Hematopoietic multipotent progenitor cell treated with erythropoietin and hydrocortisone succinate and interleukin-3 and kit ligand, for 17 days (in vitro differentiated cells): ENCODE measurements at regions not wholly inside any gene's neighbourhood (a gene's known extent, or its start where the extent isn't known, plus 50 kb on each side); places are given as distances from the start of the nearest gene placed in this dataset.
"Not testable (repeated sequence)": the region's sequence is repeated elsewhere in the genome, so short reads cannot be mapped to it uniquely, and the experiment has no call there.

Experiments used
- DNase-seq: peaks from one replicate; pipeline ENCODE4 v3.0.0-alpha.2; 2015; ENCODE audit warnings: low spot score

DNA sequence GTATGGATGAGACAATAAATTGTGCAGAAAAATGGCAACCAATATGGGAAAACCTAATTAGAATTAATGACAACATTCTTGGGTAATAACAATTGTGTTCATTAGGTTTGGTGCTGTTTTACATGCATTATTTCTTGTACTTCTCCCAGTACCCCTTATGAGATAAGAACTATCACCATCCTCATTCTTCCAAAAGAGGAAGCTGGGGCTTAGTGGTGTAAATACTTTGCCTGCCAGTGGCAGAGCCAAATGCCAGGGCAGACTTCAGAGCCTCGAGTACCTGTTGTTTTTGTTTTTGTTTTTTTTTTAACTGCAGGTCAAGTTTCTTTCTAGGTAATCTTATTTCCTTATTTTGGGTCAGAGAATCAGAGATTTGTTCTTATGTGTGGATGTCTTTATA lies 206.4 kb downstream of the RHOU start:
- no peak for DNase-seq

DNA sequence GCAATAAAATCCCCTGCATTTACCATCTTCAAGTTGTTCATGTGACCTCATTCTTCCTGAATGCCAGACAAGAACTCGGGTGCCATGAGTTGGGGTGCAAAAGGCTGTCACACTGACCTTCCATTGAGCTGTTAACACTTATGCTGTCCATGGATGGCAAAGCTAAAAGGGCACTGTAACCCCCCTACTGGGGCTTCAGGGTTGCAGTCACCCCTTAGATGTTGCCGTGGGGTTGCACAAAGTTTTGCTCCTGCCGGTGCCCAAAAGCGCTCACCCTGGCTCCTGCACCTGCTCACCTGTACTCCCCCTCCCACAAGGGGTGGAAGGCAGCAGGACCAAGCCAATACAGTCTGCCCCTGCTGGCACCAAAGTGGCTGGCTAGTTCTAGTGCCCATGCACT lies 208.2 kb downstream of the RHOU start:
- DNase-seq: no peak

DNA sequence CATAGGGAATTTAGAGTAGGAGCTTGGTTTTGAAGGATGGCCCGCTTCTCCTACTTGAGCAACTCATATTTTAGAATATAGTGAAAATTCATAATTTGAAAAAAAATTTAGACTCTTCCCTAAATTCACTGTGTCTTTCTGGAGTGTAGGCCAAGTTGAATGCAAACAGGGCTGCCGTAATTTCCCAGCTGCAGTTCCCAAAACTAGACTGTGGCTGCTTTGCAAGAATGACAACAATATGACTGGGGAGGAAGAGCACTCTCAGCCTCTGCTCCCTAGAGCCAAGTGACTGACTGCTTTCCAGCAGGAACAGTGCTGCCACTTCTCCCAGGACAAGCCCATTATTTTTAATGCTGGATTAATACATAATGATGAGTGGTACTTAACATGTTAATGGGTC lies 209.0 kb downstream of the RHOU start:
- DNase-seq: no peak

DNA sequence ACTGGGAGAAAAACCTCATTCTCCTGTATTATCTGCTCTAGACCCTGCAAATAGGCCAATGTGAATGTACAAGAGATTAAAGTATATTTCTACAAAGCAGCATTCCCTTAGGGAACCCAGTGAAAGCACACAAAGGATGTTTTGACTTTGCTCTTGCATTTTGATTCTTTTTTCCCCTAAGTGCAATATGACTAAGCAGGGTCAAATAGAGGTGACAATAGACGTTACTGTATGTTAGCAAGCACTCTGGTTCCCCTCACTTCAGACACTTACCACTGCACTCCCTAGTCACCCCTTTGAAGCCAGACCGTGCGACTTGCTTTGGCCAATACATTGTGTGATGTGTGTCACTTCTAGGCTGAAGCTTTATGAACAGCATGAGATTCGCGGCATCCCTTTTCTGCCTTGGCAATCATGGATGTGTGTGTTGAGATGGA lies 209.7 kb downstream of the RHOU start:
- DNase-seq: no peak

DNA sequence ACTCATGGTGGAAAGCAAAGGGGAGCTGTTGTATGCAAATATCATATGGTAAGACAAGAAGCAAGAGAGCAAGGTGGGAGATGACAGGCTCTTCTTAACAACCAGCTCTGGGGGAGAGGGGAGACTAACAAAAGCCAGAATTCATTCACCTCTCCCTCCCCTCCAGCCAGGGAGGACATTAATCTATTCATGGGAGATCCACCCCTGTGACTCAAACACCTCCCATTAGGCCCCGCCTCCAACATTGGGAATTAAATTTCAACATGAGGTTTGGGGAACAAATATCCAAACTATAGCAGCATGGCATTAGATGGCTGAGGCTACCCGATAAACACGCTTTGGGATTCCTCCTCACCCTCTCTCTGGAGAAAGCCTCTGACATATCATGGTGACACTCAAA lies 210.6 kb downstream of the RHOU start:
- DNase-seq: no peak

DNA sequence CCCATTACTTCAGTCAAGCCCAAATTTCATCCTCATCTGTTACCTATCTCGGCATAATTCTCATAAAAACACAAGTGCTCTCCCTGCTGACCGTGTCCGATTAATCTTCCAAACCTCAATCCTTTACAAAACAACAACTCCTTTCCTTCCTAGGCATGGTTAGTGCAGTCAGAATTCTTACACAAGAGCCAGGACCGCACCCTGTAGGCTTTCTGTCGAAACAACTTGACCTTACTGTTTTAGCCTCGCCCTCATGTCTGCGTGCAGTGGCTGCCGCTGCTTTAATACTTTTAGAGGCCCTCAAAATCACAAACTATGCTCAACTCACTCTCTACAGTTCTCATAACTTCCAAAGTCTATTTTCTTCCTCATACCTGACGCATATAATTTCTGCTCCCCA lies 214.3 kb downstream of the RHOU start:
- not testable (repeated sequence) for DNase-seq

DNA sequence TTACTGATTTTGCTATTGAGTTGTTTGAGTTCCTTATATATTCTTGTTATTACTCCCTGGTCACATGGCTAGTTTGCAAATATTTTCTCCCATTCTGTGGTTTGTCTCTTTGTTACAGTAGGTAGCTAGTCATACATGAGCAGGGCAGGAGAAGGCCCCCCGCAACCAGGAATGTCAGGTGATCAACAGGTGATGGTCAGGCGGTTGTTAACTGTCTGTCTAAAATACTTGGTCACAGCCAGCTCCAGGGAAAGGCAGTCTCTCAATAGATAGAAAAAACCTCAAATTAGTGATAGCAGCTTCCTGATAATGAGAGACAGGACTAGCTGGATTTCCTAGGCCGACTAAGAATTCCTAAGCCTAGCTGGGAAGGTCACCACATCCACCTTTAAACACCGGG lies 217.9 kb downstream of the RHOU start:
- DNase-seq: no peak

DNA sequence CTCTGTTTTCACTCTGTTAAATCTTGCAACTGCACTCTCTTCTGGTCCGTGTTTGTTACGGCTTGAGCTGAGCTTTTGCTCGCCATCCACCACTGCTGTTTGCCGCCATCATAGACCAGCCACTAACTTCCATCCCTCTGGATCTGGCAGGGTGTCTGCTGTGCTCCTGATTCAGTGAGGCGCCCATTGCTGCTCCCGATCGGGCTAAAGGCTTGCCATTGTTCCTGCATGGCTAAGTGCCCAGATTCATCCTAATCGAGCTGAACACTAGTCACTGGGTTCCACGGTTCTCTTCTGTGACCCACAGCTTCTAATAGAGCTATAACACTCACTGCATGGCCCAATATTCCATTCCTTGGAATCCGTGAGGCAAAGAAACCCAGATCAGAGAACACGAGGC lies 218.5 kb downstream of the RHOU start:
- not testable (repeated sequence) for DNase-seq

DNA sequence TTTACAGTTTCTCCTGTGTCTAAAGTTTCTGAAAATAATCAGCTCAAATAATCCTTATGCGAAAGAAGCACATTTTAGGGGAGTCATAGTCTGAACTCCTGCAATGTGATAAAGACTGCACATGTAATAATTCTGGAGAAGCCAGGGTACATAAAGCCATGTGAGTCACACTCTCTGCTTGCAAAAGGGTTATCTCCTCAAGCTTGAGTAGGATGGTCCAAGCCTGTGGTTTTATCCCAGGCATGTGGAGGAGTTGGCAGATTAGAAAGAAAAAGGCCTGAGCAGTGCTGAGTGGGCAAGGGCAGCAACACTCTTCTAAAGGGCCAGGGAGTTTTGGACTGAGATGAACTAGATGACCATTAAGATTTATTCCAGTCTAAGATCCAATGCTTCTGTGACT lies 220.4 kb downstream of the RHOU start:
- no peak for DNase-seq

DNA sequence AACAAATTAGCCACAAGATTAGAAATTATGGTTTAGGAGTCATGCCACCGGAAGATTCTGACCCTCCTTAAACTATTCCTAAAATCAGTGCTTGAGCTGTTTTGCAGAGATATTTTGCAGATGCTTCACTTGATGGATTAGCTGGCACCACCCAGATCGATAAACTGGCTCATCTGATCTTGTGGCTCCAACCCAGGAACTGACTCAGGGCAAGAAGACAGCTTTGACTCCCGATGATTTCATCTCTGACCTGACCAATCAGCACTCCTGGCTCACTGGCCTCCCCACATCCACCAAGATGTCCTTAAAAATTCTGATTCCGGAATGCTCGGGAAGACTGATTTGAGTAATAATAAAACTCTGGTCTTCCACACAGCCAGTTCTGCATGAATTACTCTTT lies 221.6 kb downstream of the RHOU start:
- DNase-seq: no peak

DNA sequence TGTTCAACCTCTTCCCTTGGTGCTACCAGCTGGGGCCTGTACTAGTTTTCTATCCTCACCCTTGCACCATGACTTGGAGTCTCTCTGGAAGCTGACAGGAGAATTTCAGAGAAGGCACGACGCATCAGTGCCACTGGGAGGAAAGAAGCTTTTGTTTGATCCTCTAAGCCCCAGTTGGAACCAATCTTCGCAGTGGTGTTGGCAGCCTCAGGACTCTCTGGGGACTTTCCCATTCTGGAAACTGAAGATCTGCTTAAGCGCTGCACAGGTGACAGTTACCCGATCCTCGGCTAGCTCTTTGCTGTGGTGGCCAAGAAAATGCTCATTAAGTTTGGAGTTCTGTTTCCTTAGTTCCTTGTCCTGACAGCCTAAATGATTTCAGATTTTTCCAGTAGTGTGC lies 222.3 kb downstream of the RHOU start:
- no peak for DNase-seq

DNA sequence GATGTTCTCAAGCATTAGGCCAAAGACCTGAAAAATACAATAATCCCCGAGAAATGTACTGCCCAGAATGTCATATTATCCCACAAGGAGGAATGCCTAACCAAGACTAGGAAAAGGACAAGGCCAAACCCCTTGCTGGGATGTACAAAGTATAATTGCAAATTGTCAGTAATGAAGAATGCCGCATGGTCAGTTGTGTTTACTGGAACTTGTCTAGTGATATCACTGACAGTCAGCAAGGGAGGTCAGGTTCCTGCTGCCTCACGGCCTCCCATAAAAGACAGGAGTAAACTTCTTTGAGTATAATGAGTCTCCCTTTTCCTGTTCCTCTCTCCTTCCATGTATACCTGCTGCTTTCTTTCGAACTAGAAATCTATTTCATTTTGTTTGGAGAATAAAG lies 222.8 kb downstream of the RHOU start:
- no peak for DNase-seq

DNA sequence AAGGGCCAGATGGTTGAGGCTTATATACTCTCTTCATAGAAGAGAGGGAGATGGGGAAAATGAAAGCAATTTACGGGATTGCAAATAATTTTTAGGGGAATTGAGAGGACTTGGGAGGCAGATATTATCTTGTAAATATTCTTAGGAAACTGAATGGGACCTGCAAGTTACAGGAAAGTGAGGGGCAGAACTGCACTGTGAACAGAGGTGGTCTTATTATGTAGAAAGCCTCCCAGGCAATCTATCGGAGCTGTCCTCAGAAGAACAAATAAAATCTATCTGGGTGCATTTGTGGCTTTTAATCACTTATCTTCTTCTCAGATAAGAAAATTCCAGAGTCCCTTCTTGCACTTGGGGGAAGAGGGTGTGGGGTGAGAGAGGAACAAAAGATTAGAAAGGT lies 223.5 kb downstream of the RHOU start:
- no peak for DNase-seq

DNA sequence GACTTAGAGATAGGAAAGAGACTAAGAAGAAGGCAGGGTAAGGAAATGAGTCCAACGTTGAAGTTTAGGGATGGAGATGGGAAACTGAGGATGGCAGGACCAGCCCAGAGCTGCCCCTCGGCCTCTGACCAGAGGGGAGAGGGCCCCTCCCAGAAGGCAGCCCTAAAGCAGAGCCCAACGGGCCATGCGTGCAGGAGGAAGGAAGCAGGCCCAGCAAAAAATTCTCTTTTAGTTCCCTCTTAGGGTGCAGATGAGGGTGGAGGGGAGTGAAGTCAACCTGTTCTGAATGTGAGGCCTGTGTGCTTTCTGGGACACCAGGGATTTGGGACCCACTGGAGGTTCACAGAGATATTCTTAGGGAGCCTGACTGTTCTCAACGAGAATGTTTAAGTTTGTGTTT lies 225.4 kb downstream of the RHOU start:
- no peak for DNase-seq

DNA sequence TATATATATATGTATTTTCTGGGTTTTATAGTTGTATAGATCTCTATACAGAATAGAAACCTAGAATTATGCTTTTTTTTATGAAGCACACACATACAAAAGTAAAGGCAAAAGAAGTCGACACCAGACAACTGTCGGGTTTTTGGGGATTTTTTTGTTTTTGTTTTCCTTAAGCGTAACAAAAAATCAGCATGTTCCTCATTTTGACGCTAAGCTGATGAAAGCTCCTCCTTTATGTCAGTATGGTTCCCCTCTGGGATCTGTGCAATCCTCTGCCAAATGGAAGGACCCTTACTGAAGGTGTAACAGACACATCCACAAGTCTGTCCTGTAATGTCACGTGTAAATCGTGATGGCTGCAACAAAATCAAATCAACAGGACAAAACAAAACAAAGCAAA lies 226.2 kb downstream of the RHOU start:
- no peak for DNase-seq

DNA sequence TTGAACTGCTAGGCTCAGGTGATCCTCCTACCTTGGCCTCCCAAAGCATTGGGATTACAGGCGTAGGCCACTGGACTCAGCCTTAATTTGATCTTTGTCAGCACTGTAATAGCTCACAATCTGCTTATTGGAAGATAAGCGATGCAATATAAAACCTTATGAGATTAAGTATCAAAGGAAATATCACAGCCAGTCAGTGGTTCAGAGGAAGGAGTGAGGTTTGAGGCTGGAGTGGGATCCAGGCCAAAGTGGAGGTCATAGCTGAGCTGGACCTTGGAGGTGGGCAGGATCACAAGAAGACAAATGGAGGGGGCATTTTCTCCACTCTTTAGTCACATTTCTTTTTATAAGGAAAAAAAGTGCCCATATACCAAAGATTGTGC lies 228.5 kb downstream of the RHOU start:
- DNase-seq: no peak

DNA sequence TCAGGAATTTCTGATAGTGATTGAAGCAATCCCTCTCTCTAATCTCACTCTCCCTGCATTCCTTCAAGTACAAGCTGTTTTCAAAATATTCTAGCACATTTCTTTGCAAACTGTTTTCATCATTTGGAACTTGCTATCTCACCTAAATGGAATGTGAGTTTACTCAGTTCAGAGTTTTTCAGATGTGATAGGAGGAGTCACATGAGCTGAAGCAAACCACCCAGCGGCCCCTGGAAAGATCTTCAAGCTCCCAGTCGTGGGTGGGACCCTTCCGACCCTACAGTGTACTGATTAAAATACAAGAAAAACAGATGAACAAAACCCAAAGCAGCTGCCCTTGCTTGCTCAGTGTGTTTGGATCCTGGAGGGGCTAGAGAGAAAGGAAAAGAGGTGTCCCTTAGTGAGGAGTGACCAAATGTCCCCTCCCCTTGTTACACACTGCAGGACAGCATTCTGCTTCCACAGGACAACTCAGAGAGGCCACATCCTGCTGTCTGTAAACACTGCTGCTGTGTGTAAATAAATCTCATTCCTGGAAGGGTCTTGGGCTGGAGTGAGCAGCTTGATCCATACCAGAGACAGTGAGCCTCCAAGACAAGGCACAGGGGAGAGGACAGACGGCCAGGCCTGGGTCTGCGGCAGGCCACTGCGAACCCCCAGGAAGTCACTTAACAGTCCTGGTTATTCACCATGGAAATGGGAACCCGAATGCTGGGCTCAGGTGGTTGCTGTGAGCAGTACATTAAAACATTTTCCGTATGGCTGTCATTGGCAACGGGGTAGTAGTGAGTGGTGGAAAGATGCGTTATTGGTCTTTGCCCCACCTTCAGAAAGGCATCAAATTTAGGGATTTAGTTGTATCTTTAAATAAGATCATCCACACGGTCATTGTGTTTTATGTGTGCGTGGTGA lies 229.2 kb downstream of the RHOU start:
- no peak for DNase-seq

DNA sequence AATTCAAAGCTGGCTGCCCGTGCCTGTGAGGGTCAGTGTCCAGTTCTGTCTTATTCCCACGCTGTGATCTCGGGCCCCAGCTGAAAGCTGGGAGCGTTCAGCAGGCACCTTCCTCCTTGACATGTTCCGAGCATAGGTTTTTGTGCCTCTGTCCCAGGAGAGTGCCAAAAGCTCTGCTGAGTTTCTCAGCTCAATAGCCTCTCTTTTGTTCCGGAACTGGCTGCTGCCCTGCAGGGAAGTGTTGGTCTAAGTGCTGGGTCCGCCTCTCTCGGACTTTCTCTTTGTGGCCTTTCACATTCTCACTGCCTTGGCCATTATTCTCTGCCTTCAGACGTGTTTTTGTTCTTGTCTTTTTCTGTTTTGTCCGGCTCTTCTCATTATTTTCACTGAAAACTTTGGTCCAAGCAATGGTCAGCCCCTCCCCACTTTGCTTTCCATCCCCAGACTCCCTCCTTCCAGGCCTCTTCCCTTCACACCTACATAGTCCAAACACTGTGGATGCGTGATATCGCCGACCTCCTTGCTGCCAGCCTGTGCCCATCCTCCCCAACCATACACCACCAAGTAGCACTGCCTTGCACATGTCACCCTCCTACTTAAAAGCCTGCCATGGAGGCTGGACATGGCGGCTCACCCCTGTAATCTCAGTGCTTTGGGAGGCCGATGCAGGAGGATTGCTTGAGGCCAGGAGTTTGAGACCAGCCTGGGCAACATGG lies 233.8 kb downstream of the RHOU start:
- DNase-seq: no peak

DNA sequence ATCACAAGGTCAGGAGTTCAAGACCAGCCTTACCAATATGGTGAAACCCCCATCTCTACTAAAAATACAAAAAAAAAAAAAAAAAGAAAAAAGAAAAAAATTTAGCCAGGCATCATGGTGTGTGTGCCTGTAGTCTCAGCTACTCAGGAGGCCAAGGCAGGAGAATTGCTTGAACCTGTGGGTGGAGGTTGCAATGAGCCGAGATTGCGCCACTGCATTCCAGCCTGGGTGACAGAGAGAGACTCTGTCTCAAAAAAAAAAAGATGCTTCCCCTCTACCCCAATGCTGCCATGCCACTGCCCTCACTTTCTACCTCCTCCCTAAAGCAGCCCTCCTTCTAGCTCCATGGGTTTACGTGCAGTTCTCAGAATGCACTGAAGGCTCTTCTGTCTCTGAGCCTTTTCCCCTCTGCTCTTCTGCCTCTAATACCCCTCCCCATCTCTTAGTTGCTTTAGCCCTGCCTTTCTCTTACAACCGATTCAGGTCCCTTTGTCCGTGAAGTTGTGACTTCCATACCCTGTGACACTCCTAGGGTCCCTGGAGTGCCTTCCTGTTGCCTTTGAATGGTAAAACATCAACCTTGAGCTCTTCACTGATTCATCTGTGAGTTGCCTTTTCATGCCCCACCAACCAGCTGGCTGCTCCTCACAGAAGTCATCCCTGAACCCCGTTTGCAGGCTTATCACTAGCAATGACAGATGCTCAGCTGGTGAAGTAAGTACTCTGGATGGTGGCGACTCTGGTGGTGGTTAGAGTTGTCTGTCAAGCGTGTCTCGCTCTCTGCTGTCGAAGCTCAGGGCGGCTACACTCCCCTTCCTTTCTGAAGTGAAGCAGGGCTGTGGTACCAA lies 234.9 kb downstream of the RHOU start:
- no peak for DNase-seq

DNA sequence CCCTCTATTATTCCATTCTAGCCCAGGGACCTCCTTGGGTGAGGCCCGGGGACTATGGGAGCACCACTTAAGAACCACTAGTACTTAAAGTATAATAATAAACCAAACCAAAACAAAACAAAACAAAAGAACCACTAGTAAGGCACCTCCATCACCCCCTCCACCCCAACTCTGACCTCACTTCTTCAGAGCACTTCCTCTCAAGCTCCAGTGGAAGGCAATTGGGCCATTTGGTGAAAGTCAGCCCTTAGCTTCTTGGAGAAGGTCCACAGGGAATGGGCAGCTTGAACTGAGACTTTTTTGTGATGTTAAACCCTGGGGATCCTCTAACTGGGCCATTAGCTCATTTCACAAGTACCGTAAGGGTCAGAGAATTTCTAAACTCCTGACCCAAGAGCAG lies 237.3 kb downstream of the RHOU start:
- no peak for DNase-seq

DNA sequence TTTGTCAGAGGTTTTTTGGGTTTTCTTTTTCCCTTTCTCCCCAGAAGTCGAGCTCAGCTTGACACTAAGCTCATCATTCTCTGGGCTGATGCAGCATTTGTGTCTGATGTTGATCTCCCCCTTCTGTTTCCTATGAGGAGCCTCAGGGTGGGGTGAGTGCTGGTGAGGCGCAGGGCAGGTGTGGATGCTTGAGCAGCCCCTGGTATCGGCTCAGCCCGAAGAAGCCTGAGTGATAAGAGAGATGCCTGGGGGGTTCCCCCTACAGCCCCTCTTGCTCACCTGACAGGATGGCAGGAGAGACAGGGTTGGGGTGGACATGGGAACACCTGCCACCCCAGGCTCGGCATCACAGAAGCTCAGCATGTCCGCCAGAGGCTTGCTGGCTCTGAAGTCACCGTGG lies 239.0 kb downstream of the RHOU start:
- no peak for DNase-seq

DNA sequence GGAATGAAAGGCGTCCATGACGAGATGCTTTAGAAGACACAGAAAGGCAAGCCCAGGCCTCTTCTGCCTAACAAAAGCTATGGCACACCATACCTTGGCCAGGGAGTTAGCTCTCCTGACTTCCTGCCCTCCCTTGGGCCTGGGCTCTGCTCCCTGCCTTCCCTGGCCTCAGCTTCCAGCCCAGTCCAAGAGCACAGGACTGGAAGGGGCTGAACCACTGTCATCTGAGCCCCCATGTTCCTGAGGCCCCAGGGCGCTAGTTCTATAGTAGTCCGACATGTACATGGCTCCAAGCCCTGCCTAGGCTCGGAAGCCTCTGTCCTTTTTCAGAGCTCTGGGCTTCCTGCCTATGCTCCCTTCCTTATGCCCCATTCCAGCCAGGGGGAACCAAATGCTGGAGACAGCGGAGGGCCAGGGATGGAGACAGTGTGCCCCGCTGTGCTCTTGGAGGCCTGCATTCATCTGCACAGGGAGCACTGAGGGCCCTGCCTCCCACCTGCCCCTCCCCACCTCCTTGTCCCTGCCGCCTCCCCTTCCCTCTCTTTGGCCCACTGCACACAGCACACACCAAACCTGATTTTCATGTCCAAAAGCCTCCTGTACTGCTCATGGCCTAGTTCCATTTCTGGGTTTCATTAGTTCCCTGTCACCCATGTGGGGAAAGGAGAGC lies 240.1 kb downstream of the RHOU start:
- no peak for DNase-seq
